Loucy (cell line): ENCODE measurements at regions not wholly inside any gene's neighbourhood (a gene's known extent, or its start where the extent isn't known, plus 50 kb on each side); places are given as distances from the start of the nearest gene placed in this dataset.

Source experiments
- CTCF ChIP-seq: fragments of 200-600 bp; sonication (generic); conservative IDR thresholded peaks from 2 replicates; pipeline ENCODE4 v1.5.1; 2014; ENCODE audit warnings: mild to moderate bottlenecking, antibody characterized with exemption, low read length
- EZH2phosphoT487 ChIP-seq: fragments of 200-600 bp; IDR thresholded peaks from 2 replicates; pipeline ENCODE4 v1.6.1; 2018; ENCODE audit warnings: antibody characterized with exemption, mild to moderate bottlenecking, moderate library complexity, borderline replicate concordance

GRCh38 chr3:181384970-181385369 lies 326.8 kb upstream of the SOX2 start:
- TF ChIP-seq CTCF, result no peak
- TF ChIP-seq EZH2phosphoT487, result no peak
